ENCODE measurements at regions not wholly inside any gene's neighbourhood (a gene's known extent, or its start where the extent isn't known, plus 50 kb on each side); places are given as distances from the start of the nearest gene placed in this dataset.
"Not testable (repeated sequence)": the region's sequence is repeated elsewhere in the genome, so short reads cannot be mapped to it uniquely, and the experiment has no call there.

- DNase-seq (ENCODE audit: low spot score) (no peak), ATAC-seq (no peak)
- intact Hi-C loops (cut with DNase I), result no loop called here
Measured at GRCh38 chr4:155491336-155492120, 114.8 kb upstream of the MAP9 start.

GRCh38 chr4:155489271-155489670 is 112.5 kb upstream of the MAP9 start:
- ATAC-seq (no peak), DNase-seq (ENCODE audit: low spot score) (no peak)
- intact Hi-C loops (cut with DNase I), result no loop called here

- ATAC-seq, result no peak
- DNase-seq (ENCODE audit: low spot score), result no peak
- intact Hi-C loops (cut with DNase I), result no loop called here
Measured at GRCh38 chr4:155488691-155489090, 111.9 kb upstream of the MAP9 start.

- ATAC-seq (no peak), DNase-seq (ENCODE audit: low spot score) (no peak)
- intact Hi-C loops (cut with DNase I), result no loop called here
Measured at GRCh38 chr4:155487210-155487609, 110.4 kb upstream of the MAP9 start.

- intact Hi-C loops (cut with DNase I), result no loop called here
- ATAC-seq (no peak), DNase-seq (ENCODE audit: low spot score) (no peak)
Measured at GRCh38 chr4:155481150-155481549, 104.4 kb upstream of the MAP9 start.

- intact Hi-C loops (cut with DNase I), result no loop called here
- DNase-seq (ENCODE audit: low spot score), result no peak
- ATAC-seq, result no peak
Measured at GRCh38 chr4:155479835-155480234, 103.1 kb upstream of the MAP9 start.

- no peak for DNase-seq (ENCODE audit: low spot score)
- intact Hi-C loops (cut with DNase I), result no loop called here
- ATAC-seq, result no peak
Measured at GRCh38 chr4:155478336-155478835, 101.6 kb upstream of the MAP9 start.

GRCh38 chr4:155474758-155475157 is 98.0 kb upstream of the MAP9 start:
- intact Hi-C loops (cut with DNase I), result no loop called here
- ATAC-seq (no peak), DNase-seq (ENCODE audit: low spot score) (no peak)

GRCh38 chr4:155473420-155474095 is 96.8 kb upstream of the MAP9 start:
- no peak for DNase-seq (ENCODE audit: low spot score)
- intact Hi-C loops (cut with DNase I), result no loop called here
- ATAC-seq, result no peak

- DNase-seq (ENCODE audit: low spot score) (no peak), ATAC-seq (no peak)
- intact Hi-C loops (cut with DNase I), result no loop called here
Measured at GRCh38 chr4:155468282-155468681, 91.5 kb upstream of the MAP9 start.

- intact Hi-C loops (cut with DNase I), result no loop called here
- DNase-seq (ENCODE audit: low spot score) (no peak), ATAC-seq (no peak)
Measured at GRCh38 chr4:155450676-155451075, 73.9 kb upstream of the MAP9 start.

- ATAC-seq (no peak), DNase-seq (ENCODE audit: low spot score) (no peak)
- intact Hi-C loops (cut with DNase I), result loop anchor here (10.0 kb wide), 1 partner anchor 339 kb away; no protein-coding TSS in a partner anchor
Measured at GRCh38 chr4:155445306-155445705, 68.5 kb upstream of the MAP9 start.

- DNase-seq (ENCODE audit: low spot score) (no peak), ATAC-seq (no peak)
- intact Hi-C loops (cut with DNase I), result loop anchor here (10.0 kb wide), 1 partner anchor 340 kb away; no protein-coding TSS in a partner anchor
Measured at GRCh38 chr4:155444721-155445120, 68.0 kb upstream of the MAP9 start.

GRCh38 chr4:155442267-155443105 is 65.7 kb upstream of the MAP9 start:
- ATAC-seq (peak; percentile 93), DNase-seq (ENCODE audit: low spot score) (peak; percentile 88)
- intact Hi-C loops (cut with DNase I), result loop anchor here (10.0 kb wide), 1 partner anchor 342 kb away; no protein-coding TSS in a partner anchor

GRCh38 chr4:155441475-155441874 is 64.7 kb upstream of the MAP9 start:
- intact Hi-C loops (cut with DNase I), result loop anchor here (10.0 kb wide), 1 partner anchor 343 kb away; no protein-coding TSS in a partner anchor
- no peak for DNase-seq (ENCODE audit: low spot score)
- ATAC-seq, result peak; percentile 13

GRCh38 chr4:155439760-155440159 is 63.0 kb upstream of the MAP9 start:
- intact Hi-C loops (cut with DNase I), result loop anchor here (10.0 kb wide), 1 partner anchor 345 kb away; no protein-coding TSS in a partner anchor
- not testable (repeated sequence) for DNase-seq (ENCODE audit: low spot score); ATAC-seq

- DNase-seq (ENCODE audit: low spot score) (no peak), ATAC-seq (no peak)
- intact Hi-C loops (cut with DNase I), result no loop called here
Measured at GRCh38 chr4:155434904-155435303, 58.1 kb upstream of the MAP9 start.

- ATAC-seq, result no peak
- intact Hi-C loops (cut with DNase I), result no loop called here
- DNase-seq (ENCODE audit: low spot score), result no peak
Measured at GRCh38 chr4:155434366-155434765, 57.6 kb upstream of the MAP9 start.

- intact Hi-C loops (cut with DNase I), result no loop called here
- no peak for ATAC-seq
- DNase-seq (ENCODE audit: low spot score), result no peak
Measured at GRCh38 chr4:155433636-155434360, 57.0 kb upstream of the MAP9 start.

Measured in sciatic nerve (tissue), 2 donors.